ENCODE measurements at regions not wholly inside any gene's neighbourhood (a gene's known extent, or its start where the extent isn't known, plus 50 kb on each side); places are given as distances from the start of the nearest gene placed in this dataset.

- TF ChIP-seq CTCF (conservative IDR thresholded peaks at IDR 0.05; ENCODE audit: low read length) (no peak), EZH2phosphoT487 (IDR thresholded peaks at IDR 0.05; ENCODE audit: borderline replicate concordance, low read depth, low read length) (no peak)
These were observed 239.9 kb upstream of the ZMIZ1 start for GRCh38 chr10:78828647-78829539.

Measured in OCI-LY7 (cell line).